Mucosa of descending colon (tissue), 3 donors: ENCODE measurements at regions not wholly inside any gene's neighbourhood (a gene's known extent, or its start where the extent isn't known, plus 50 kb on each side); places are given as distances from the start of the nearest gene placed in this dataset.
"Not testable (repeated sequence)": the region's sequence is repeated elsewhere in the genome, so short reads cannot be mapped to it uniquely, and the experiment has no call there.

ENCODE experiments used
- ATAC-seq: fragments of 200-7000 bp; cut with Tn5 transposase; one replicate; pipeline ENCODE4 v1.9.1; 2020; ENCODE audit warnings: mild to moderate bottlenecking, moderate library complexity
- DNase-seq, 3 donors: peaks; one replicate each; pipeline ENCODE4 v3.0.0-alpha.2; 2020
- H3K36me3 ChIP-seq: fragments of 200-600 bp; one replicate; pipeline ENCODE4 v1.8.0; 2021; ENCODE audit warnings: low read depth, mild to moderate bottlenecking
- H3K4me1 ChIP-seq: fragments of 200-600 bp; one replicate; pipeline ENCODE4 v1.8.0; 2021; ENCODE audit warnings: low read depth, mild to moderate bottlenecking
- H3K4me3 ChIP-seq: fragments of 200-600 bp; one replicate; pipeline ENCODE4 v1.8.0; 2021; ENCODE audit warnings: mild to moderate bottlenecking
- H3K9me3 ChIP-seq: fragments of 200-600 bp; one replicate; pipeline ENCODE4 v1.8.0; 2021; ENCODE audit warnings: mild to moderate bottlenecking
- intact Hi-C, 2 donors: fragments of 100-400 bp; cut with DNase I in 1 of 2; cut with micrococcal nuclease in 1 of 2; formaldehyde crosslinking; loops; one replicate each; pipeline versions ENCODE4 v1.11.0 to v1.11.1; 2022; cut with DNase I, micrococcal nuclease
- TF ChIP-seq, protein P1 (sequence below): fragments of 200-600 bp; IDR thresholded peaks from one replicate; pipeline ENCODE4 v1.8.0; 2022; ENCODE audit warnings: antibody characterized with exemption, mild to moderate bottlenecking
- donor health status: DM: no; HTN: no; CAD: no; lungs with moderate emphysema.
- donor health status: DM: no; HTN: no; CAD: no.
- donor health status: DM: no; HTN: yes; CAD: no.

DNA sequence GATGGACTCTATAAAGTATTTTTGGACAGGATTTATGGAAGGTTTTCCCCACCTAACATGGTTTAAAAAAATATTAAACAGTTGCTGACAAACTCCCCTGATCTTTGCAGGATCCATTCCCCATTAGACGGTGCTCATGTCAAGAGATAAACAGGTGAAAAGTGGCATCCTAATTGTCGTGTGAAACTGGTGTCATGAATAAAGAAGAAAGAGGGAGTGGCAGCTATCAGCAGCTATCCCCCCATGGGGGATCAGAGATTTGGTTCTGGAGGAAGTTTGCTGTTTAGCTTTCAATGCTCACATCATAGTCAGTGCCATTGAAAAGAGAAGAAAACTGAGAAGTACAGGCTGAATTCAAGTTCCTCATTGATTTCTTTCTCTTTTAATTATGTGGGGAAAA, 329.3 kb upstream of the BRINP1 start:
- ATAC-seq (no peak), DNase-seq (no peak)
- intact Hi-C loops, result no loop called here
- no peak overlapping the region for H3K4me3 ChIP-seq
- TF ChIP-seq, protein P1, sequence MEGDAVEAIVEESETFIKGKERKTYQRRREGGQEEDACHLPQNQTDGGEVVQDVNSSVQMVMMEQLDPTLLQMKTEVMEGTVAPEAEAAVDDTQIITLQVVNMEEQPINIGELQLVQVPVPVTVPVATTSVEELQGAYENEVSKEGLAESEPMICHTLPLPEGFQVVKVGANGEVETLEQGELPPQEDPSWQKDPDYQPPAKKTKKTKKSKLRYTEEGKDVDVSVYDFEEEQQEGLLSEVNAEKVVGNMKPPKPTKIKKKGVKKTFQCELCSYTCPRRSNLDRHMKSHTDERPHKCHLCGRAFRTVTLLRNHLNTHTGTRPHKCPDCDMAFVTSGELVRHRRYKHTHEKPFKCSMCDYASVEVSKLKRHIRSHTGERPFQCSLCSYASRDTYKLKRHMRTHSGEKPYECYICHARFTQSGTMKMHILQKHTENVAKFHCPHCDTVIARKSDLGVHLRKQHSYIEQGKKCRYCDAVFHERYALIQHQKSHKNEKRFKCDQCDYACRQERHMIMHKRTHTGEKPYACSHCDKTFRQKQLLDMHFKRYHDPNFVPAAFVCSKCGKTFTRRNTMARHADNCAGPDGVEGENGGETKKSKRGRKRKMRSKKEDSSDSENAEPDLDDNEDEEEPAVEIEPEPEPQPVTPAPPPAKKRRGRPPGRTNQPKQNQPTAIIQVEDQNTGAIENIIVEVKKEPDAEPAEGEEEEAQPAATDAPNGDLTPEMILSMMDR, result no peak
- no peaks in the 10 kb centered on the region for H3K36me3 ChIP-seq
- no peaks in the 10 kb centered on the region for H3K4me1 ChIP-seq
- no peaks in the 10 kb centered on the region for H3K9me3 ChIP-seq

DNA sequence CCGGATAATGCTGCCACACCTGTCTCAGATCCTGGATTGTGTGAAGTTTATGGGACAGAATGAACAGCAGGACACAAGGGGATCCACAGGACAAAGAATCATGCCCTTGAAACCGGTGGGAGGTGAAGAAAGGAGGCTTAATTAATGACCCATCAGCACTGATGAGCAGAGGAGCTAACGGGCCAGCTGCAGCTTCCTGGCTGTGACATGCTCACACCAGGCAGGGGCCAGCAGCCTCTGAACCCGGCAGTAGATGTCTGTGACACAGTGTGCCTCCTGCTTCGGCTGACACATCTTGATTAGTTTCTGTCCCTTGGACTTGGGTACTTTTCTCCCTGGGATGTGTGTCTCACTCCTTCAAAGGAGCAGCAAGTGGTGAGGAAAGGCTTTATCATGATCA, 328.8 kb upstream of the BRINP1 start:
- TF ChIP-seq, protein P1, result no peak
- DNase-seq (no peak), ATAC-seq (no peak)
- intact Hi-C loops, result no loop called here
- Histone ChIP-seq H3K9me3 (no peaks in the 10 kb centered on the region), H3K4me1 (no peaks in the 10 kb centered on the region), H3K4me3 (no peak overlapping the region), H3K36me3 (no peaks in the 10 kb centered on the region)

DNA sequence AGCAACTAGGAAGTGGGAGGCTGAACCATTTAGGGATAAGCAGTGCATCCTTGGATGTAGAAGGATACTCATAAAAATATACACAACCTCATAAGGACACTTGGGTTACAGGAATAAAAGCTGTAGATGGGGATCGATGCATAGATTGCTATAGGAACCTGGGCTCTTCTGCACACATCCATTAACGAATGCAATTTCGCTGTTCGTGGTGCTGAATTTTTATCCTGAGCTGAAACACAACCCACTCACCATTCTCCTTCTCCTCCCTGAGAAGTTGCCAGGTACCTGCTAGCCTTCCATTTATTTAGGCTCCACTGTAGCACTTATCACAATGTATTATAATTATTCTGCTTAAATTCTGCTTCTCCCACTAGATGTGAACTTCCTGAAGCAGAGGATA, 320.6 kb upstream of the BRINP1 start:
- Histone ChIP-seq H3K4me1 (no peaks in the 10 kb centered on the region), H3K4me3 (no peak overlapping the region), H3K9me3 (no peaks in the 10 kb centered on the region), H3K36me3 (no peaks in the 10 kb centered on the region)
- ATAC-seq, result no peak
- intact Hi-C loops, result no loop called here
- TF ChIP-seq, protein P1, result no peak
- no peak for DNase-seq

DNA sequence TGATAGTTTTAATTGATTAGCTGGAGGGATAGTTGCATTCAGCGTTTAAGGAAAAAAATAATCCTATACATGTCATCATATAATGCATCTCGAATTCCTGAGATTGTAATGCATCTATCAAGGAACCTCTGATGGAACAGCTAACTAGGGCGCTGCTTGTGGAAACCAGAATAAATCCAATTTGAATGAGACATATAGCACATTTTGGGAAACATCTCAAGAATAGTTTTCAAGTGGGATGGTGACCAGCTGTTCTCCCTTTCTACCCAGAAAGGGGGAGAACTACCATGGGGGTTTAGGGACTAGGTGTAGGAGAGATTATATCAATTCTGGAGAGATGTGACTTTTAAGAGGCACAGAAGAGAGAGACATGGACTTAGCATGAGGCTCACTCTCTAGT, 319.3 kb upstream of the BRINP1 start:
- intact Hi-C loops, result no loop called here
- Histone ChIP-seq H3K9me3 (no peaks in the 10 kb centered on the region), H3K4me3 (no peak overlapping the region), H3K4me1 (no peaks in the 10 kb centered on the region), H3K36me3 (no peaks in the 10 kb centered on the region)
- TF ChIP-seq, protein P1, result no peak
- ATAC-seq, result no peak
- DNase-seq, result no peak

DNA sequence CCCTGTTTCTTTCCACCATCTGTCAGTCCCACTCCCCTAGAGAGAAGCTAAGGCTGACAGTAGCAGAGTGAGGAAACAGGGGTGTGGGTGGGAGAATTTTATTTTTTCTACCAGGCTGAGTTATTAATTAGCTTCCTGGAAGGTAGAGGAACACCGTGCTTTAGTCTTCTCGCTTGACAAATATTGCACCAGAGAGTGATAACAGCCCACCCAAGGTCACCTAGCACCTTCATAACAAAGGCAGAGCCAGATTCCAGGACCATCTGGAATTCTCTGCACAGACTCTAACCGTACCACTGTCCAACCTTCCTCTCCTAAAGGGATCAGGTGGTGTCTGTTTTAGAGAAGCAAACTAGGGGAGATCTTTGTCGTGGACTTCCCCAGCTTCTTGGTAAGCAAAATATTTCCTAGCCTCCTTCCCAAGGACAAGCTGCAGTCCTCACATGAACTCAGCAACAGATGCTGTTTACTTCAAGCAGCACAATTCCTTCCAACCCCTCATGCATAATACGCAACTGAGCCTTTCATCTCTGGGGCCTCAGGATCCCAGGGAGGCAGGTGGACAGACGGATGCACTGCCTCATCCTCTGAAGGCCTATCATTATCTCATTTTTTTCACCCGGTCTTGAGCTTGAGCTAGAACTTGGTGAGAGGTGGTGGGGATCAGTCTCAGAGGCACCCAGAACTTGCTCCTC, 308.7 kb upstream of the BRINP1 start:
- Histone ChIP-seq H3K9me3 (no peaks in the 10 kb centered on the region), H3K4me1 (no peaks in the 10 kb centered on the region), H3K4me3 (no peak overlapping the region), H3K36me3 (no peaks in the 10 kb centered on the region)
- TF ChIP-seq, protein P1, result no peak
- ATAC-seq (no peak), DNase-seq (no peak)
- intact Hi-C loops, result no loop called here

DNA sequence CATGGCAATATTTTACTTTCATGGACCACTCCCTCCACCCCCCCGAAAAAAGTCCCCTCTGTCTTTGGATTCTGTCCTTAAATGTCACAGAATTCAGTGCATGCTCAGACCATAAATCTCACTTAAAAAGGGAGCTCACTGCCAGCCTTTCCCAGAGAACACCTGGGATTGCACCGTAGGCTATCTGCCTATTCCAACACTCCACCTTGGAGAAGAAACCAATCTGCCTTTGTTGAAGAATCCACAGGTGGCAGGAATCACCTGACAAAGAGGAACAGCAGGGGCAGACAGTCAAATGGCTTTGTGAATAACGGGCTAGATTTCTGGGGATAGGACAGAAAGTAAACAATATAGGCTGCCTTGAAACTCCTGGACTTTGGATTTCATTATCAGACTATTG, 306.7 kb upstream of the BRINP1 start:
- Histone ChIP-seq H3K4me3 (no peak overlapping the region), H3K4me1 (no peaks in the 10 kb centered on the region), H3K36me3 (no peaks in the 10 kb centered on the region), H3K9me3 (no peaks in the 10 kb centered on the region)
- ATAC-seq (no peak), DNase-seq (no peak)
- TF ChIP-seq, protein P1, result no peak
- intact Hi-C loops, result no loop called here

DNA sequence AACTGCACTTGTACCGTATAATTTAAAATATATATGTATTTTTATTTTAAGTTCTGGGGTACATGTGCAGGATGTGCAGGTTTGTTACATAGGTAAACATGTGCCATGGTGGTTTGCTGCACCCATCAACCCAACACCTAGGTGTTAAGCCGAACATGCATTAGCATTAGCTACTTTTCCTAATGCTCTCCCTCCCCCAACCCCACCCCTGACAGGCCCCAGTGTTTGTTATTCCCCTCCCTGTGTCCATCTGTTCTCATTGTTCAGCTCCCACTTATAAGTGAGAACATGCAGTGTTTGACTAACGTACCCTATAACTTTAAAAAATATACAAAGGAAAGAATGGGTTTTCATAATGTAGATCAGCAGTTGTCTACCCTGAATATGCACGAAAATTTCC, 303.5 kb upstream of the BRINP1 start:
- ATAC-seq, H3K36me3 ChIP-seq, H3K4me3 ChIP-seq, H3K4me1 ChIP-seq, DNase-seq, intact Hi-C loops, H3K9me3 ChIP-seq: not testable (repeated sequence)
